Midbrain (tissue), 1 donor: ENCODE measurements at regions not wholly inside any gene's neighbourhood (a gene's known extent, or its start where the extent isn't known, plus 50 kb on each side); places are given as distances from the start of the nearest gene placed in this dataset.

Experiments used
- DNase-seq: peaks from one replicate; lab custom pipeline; 2025; lab: John Stamatoyannopoulos, UW

GRCh38 chr11:116558504-116559211 lies 214.1 kb downstream of the BUD13 start:
- DNase-seq = no peak

DNA sequence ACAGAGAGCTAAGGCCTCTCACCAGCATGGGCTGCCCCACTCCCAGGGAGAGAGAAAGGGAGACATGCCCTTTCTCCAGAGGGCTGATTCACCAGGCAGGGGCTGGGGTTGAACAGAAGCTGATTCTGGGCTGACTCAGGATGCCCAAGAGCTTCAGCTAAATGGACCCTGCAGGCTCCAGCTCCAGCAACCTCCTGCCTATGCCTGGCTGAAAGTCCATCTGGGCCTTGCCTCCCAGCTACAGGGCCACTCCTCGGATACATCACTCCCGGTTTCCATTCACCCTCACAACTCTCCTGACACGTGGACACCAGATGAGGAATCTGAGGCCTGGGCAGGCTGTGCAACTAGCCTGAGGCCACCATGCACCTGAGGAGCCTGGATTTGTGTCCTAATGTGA lies 215.5 kb downstream of the BUD13 start:
- no peak for DNase-seq

- DNase-seq = no peak
Measured at GRCh38 chr11:116556483-116556882, 216.3 kb downstream of the BUD13 start.

- no peak for DNase-seq
Measured at GRCh38 chr11:116553482-116553881, 219.3 kb downstream of the BUD13 start.

DNA sequence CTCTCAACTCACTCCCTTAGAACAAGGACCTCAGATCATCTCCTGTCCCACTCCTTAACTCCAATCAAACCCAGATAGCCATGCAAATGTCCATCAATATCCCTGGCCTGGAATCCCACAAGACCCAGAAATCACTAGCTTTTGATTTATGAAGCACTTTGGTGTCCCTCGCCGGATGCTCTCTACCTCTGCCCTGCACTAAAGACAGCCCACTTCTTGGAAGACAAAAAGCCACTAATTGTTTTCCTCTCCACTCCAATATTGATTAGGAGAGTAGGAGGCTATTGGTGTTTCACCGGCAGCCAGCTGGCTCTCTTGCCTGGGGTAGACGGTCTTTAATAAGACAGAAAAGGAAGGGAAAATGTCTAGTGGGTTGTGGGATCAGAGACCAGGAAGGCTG lies 221.2 kb downstream of the BUD13 start:
- no peak for DNase-seq

- DNase-seq = no peak
Measured at GRCh38 chr11:116548256-116548655, 224.5 kb downstream of the BUD13 start.

- DNase-seq = no peak
Measured at GRCh38 chr11:116547571-116547970, 225.2 kb downstream of the BUD13 start.

DNA sequence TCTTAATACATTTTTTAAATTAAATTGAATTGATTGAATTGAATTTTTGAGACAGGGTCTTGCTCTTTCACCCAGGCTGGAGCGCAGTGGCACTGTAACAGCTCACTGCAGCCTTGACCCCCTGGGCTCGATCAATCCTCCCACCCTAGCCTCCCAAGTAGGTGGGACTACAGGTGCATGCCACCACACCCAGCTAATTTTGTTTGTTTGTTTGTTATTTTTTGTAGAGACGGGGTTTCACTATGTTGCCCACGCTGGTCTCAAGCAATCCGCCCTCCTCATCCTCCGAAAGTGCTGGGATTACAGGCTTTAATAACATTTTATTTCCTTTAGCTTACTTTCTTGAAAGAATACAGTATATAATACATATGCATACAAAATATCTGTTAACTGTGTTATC lies 226.9 kb downstream of the BUD13 start:
- DNase-seq = no peak

DNA sequence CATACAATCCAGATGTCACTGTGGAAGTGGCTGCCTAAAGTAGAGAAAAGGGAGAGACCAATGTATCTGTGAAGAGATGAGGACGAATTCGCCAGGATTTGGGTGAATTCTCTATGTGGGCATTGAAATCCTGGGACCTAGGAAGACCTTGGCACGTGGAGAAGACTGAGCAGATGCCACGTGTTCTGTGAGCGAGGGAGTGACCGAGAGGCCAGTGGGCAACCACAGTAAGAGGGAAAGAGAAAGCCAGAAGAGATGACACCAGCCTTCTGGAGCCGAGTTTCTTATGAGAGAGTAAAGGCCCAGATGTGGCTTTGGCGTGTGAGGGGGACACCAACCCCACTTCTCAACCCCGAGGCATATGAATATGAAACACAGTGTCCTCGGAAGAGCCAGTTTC lies 228.1 kb downstream of the BUD13 start:
- DNase-seq = no peak

GRCh38 chr11:116543911-116544475 lies 228.8 kb downstream of the BUD13 start:
- no peak for DNase-seq

DNA sequence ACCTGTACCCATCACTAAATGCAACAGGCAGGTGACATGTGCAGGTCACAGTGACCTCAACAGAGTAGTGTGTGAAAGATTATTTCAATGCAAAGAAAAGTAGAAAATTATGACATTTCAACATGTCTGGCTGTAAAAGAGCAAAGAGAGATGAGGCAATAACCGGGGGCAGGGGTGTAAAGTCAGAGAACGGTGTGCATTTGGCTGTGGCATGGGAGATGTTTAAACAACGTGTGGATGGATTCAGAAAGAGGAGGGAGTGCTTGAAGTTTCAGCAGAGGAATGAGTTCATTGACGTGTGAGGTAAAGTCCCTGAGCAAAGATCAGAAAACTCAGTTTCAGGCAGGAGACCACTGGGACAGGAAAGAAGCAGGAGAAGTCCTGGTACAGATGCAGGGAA lies 229.7 kb downstream of the BUD13 start:
- no peak for DNase-seq

- DNase-seq = no peak
Measured at GRCh38 chr11:116542406-116542805, 230.4 kb downstream of the BUD13 start.

DNA sequence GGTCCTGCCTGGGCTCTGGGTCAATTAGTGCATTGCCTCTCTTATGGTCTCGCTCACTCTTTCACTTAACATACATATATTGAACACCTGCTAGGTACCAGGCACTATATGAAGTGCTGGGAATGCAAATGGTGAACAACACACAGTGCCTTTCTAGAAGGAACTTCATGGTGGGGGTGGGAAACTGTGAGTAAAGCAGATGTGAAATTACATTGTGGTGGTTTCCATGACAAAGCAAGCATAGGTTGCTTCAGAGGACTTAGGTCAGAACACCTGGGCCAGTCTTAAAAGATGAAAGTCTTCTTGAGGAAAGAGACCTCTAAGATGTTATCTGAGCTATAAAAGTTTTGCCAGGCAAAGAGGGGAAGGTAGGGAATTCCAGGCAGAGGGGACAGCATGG lies 231.3 kb downstream of the BUD13 start:
- DNase-seq = no peak

DNA sequence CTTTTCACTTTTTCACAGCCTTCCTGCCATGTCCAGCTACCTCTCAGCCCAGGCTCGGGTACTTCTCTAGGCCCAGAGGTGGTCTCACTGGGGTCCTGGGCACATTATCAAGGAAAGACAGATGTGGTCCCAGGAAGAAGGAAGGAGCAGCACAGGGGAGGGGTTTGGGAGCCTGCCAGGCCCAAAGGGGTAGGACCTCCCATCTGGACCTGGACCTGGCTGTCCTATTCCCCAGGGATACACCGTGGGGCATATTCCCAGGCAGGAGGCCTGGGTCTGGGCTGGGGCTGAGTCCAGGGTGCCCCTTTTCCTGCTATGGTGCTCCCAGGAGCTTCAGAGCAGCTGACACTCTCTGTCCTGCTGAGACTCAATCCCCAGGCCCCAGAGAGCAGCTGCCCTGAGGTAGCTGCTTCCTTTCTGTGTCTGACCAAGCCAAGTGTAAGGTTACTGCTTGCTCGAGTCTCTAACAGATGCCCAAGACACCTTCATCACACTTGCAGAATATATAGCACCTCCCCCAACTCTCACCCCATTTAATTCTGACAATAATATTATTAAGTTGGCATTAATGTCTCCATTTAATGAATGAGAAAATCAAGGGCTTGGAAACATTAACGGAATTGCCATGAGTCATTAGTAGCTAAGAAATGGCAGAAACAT lies 232.0 kb downstream of the BUD13 start:
- DNase-seq = no peak

- DNase-seq = no peak
Measured at GRCh38 chr11:116539836-116540418, 232.9 kb downstream of the BUD13 start.

DNA sequence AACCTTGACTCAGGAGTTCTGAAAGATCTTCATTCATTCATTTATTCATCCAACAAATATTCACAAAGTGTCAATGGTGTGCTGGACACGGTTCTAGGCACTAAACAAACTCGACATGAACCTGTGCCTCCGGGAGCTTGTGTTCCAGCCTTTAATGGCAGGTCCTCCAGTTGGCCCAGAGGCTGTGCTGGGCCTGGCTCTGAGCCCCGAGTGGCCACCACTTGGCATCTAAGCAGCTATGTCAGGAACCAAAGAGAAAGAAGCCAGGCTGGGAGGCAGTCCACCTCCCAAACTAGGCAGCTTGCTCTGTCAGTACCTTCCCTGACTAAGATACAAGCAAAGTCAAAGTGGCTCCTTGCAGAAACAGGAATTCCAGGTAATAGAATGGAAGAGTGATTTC lies 233.6 kb downstream of the BUD13 start:
- DNase-seq = no peak

DNA sequence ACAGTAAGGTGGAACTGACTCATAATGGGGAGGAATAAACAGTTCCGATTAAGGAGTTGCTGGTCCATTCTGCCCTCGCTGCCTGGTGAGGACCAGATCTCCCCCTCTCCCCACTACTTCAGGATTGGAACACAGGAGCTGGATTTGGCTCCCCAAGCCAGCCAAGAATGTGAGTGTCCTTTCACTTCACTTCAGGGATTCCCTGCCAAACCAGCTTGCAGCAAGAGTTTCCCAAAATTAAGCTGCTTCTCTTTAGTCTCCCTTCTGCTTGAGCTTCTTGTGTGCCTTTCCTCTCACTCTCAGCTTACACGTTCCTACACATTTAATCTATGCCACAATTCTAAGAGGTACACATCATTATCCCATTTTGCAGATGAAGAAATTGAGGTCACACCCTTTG lies 234.1 kb downstream of the BUD13 start:
- DNase-seq = no peak

- no peak for DNase-seq
Measured at GRCh38 chr11:116537709-116538108, 235.1 kb downstream of the BUD13 start.

DNA sequence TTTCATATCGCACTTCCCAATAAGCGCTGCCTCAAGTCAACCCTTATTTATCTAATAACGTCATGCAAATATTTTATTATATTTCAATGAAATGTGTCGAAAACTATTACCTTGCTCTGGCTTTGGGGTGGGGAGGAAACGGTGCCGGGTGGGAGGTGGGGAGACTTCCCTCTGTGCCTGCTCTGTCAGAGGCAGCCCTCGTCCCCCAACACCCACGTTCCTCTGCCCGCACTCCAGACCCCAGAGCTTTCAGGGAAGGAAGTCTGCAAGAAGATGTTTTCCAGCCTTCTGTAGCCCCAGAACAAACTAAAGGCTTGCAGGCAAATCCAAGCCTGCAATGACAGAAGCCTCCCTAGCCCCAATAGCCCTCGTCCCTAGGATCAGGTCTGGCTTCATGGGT lies 235.7 kb downstream of the BUD13 start:
- no peak for DNase-seq

DNA sequence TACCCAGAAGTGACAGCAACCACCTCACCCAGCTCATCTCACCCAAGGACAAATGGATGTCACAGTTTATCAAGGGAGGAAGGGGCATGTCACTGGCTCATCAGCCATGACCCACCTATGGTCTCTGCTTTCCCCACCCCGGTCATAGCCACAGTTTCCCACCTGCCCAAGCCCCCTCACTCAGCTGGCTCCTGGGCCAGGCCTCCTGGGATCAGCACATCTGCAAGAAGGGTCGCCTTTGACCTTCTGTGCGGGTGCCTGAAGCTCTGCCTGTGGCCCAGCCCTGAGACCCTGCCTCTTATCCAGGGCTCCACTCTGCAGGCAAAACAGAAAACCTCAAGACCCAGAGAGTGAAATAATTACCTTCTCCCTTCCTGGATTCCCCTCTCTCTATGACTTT lies 236.4 kb downstream of the BUD13 start:
- DNase-seq = no peak

GRCh38 chr11:116535994-116536393 lies 236.8 kb downstream of the BUD13 start:
- no peak for DNase-seq

GRCh38 chr11:116535120-116535519 lies 237.7 kb downstream of the BUD13 start:
- DNase-seq = no peak

DNA sequence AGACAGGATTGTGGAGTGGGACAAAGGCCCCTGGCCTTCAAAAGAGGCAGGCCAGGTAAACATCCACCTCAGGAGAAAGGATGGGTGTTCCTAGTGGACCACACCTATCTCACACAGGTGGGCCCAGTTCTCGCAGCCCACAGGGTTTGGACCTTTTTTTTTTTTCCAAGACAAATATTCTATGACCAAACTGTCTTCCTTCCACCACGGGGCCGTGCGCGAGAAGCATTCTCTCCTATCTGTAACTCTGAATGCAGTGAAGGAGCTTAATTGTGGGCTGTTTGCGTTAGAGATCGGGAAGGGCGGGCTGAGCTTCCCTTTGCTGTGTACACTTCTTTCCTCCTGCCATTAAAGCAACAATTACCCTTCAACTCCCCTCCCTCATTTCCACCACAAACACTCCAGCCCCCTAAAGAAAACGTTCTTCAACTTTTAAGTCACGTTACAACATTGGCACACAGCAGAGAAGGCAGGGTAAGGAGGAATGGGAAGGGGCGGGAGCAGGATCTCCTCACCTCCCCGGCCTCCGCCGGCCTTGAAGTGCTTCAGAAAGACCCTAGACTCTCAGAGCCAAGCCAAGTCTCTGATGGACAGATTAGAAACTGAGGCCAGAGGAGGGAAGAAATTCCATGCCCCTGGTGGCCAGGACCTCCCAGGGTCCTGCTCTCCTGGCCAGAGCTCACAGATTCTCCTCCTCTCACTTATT lies 238.4 kb downstream of the BUD13 start:
- no peak for DNase-seq
